ENCODE measurements at regions not wholly inside any gene's neighbourhood (a gene's known extent, or its start where the extent isn't known, plus 50 kb on each side); places are given as distances from the start of the nearest gene placed in this dataset.
"Not testable (repeated sequence)": the region's sequence is repeated elsewhere in the genome, so short reads cannot be mapped to it uniquely, and the experiment has no call there.

GRCh38 chr7:76712926-76713325 is 85.8 kb upstream of the POMZP3 start:
- POLR2A ChIA-PET; H3K4me3 Mint-ChIP-seq (ENCODE audit: unreplicated experiment); intact Hi-C loops (cut with micrococcal nuclease); CTCF ChIA-PET; H3K9me3 Mint-ChIP-seq (ENCODE audit: unreplicated experiment); DNase-seq (ENCODE audit: unreplicated experiment); H3K36me3 Mint-ChIP-seq (ENCODE audit: insufficient read depth, unreplicated experiment); H3K4me1 Mint-ChIP-seq (ENCODE audit: insufficient read depth, unreplicated experiment); H3K27me3 Mint-ChIP-seq (ENCODE audit: insufficient read depth, unreplicated experiment); H3K27ac Mint-ChIP-seq (ENCODE audit: low read depth, unreplicated experiment); BruUV-seq (replicated peaks): not testable (repeated sequence)

GRCh38 chr7:76711648-76712047 is 84.6 kb upstream of the POMZP3 start:
- H3K4me3 Mint-ChIP-seq (ENCODE audit: unreplicated experiment); POLR2A ChIA-PET; H3K36me3 Mint-ChIP-seq (ENCODE audit: insufficient read depth, unreplicated experiment); H3K4me1 Mint-ChIP-seq (ENCODE audit: insufficient read depth, unreplicated experiment); DNase-seq (ENCODE audit: unreplicated experiment); H3K27ac Mint-ChIP-seq (ENCODE audit: low read depth, unreplicated experiment); H3K9me3 Mint-ChIP-seq (ENCODE audit: unreplicated experiment); BruUV-seq (replicated peaks); CTCF ChIA-PET; intact Hi-C loops (cut with micrococcal nuclease): not testable (repeated sequence)
- peaks cover 11% of the 10 kb centered on the region for H3K27me3 Mint-ChIP-seq (ENCODE audit: insufficient read depth, unreplicated experiment)

GRCh38 chr7:76709703-76710102 is 82.6 kb upstream of the POMZP3 start:
- H3K27ac Mint-ChIP-seq (ENCODE audit: low read depth, unreplicated experiment); BruUV-seq (replicated peaks); intact Hi-C loops (cut with micrococcal nuclease): not testable (repeated sequence)

GRCh38 chr7:76708446-76708845 is 81.4 kb upstream of the POMZP3 start:
- H3K4me3 Mint-ChIP-seq (ENCODE audit: unreplicated experiment); CTCF ChIA-PET; H3K36me3 Mint-ChIP-seq (ENCODE audit: insufficient read depth, unreplicated experiment); DNase-seq (ENCODE audit: unreplicated experiment); POLR2A ChIA-PET; H3K27ac Mint-ChIP-seq (ENCODE audit: low read depth, unreplicated experiment); intact Hi-C loops (cut with micrococcal nuclease); H3K9me3 Mint-ChIP-seq (ENCODE audit: unreplicated experiment); BruUV-seq (replicated peaks); H3K4me1 Mint-ChIP-seq (ENCODE audit: insufficient read depth, unreplicated experiment): not testable (repeated sequence)
- H3K27me3 Mint-ChIP-seq (ENCODE audit: insufficient read depth, unreplicated experiment), result peaks cover 11% of the 10 kb centered on the region

More at GRCh38 chr7:76709703-76710102, 82.6 kb upstream of the POMZP3 start:
- H3K9me3 Mint-ChIP-seq (ENCODE audit: unreplicated experiment); H3K4me1 Mint-ChIP-seq (ENCODE audit: insufficient read depth, unreplicated experiment); H3K4me3 Mint-ChIP-seq (ENCODE audit: unreplicated experiment); POLR2A ChIA-PET; CTCF ChIA-PET; H3K36me3 Mint-ChIP-seq (ENCODE audit: insufficient read depth, unreplicated experiment): not testable (repeated sequence)
- DNase-seq (ENCODE audit: unreplicated experiment), result peak; percentile 3
- peaks cover 11% of the 10 kb centered on the region for H3K27me3 Mint-ChIP-seq (ENCODE audit: insufficient read depth, unreplicated experiment)

- CTCF ChIA-PET; DNase-seq (ENCODE audit: unreplicated experiment); H3K9me3 Mint-ChIP-seq (ENCODE audit: unreplicated experiment); H3K4me3 Mint-ChIP-seq (ENCODE audit: unreplicated experiment); H3K27ac Mint-ChIP-seq (ENCODE audit: low read depth, unreplicated experiment); intact Hi-C loops (cut with micrococcal nuclease); BruUV-seq (replicated peaks); POLR2A ChIA-PET; H3K4me1 Mint-ChIP-seq (ENCODE audit: insufficient read depth, unreplicated experiment); H3K36me3 Mint-ChIP-seq (ENCODE audit: insufficient read depth, unreplicated experiment): not testable (repeated sequence)
- H3K27me3 Mint-ChIP-seq (ENCODE audit: insufficient read depth, unreplicated experiment), result peaks cover 23% of the 10 kb centered on the region
These were observed 76.7 kb upstream of the POMZP3 start for GRCh38 chr7:76703815-76704214.

GRCh38 chr7:76686277-76686676 is 59.2 kb upstream of the POMZP3 start:
- H3K4me1 Mint-ChIP-seq (ENCODE audit: insufficient read depth, unreplicated experiment); H3K36me3 Mint-ChIP-seq (ENCODE audit: insufficient read depth, unreplicated experiment); DNase-seq (ENCODE audit: unreplicated experiment); POLR2A ChIA-PET; H3K9me3 Mint-ChIP-seq (ENCODE audit: unreplicated experiment); CTCF ChIA-PET; BruUV-seq (replicated peaks); intact Hi-C loops (cut with micrococcal nuclease); H3K4me3 Mint-ChIP-seq (ENCODE audit: unreplicated experiment); H3K27ac Mint-ChIP-seq (ENCODE audit: low read depth, unreplicated experiment): not testable (repeated sequence)
- peaks cover 73% of the 10 kb centered on the region for H3K27me3 Mint-ChIP-seq (ENCODE audit: insufficient read depth, unreplicated experiment)

GRCh38 chr7:76684737-76685136 is 57.7 kb upstream of the POMZP3 start:
- BruUV-seq (replicated peaks); H3K4me3 Mint-ChIP-seq (ENCODE audit: unreplicated experiment); H3K9me3 Mint-ChIP-seq (ENCODE audit: unreplicated experiment); DNase-seq (ENCODE audit: unreplicated experiment); H3K36me3 Mint-ChIP-seq (ENCODE audit: insufficient read depth, unreplicated experiment); CTCF ChIA-PET; H3K4me1 Mint-ChIP-seq (ENCODE audit: insufficient read depth, unreplicated experiment); POLR2A ChIA-PET; intact Hi-C loops (cut with micrococcal nuclease); H3K27ac Mint-ChIP-seq (ENCODE audit: low read depth, unreplicated experiment): not testable (repeated sequence)
- peaks cover 81% of the 10 kb centered on the region for H3K27me3 Mint-ChIP-seq (ENCODE audit: insufficient read depth, unreplicated experiment)

- H3K9me3 Mint-ChIP-seq (ENCODE audit: unreplicated experiment); CTCF ChIA-PET; DNase-seq (ENCODE audit: unreplicated experiment); H3K36me3 Mint-ChIP-seq (ENCODE audit: insufficient read depth, unreplicated experiment); H3K27ac Mint-ChIP-seq (ENCODE audit: low read depth, unreplicated experiment); intact Hi-C loops (cut with micrococcal nuclease); H3K4me3 Mint-ChIP-seq (ENCODE audit: unreplicated experiment); BruUV-seq (replicated peaks); POLR2A ChIA-PET; H3K4me1 Mint-ChIP-seq (ENCODE audit: insufficient read depth, unreplicated experiment): not testable (repeated sequence)
- peaks cover 81% of the 10 kb centered on the region for H3K27me3 Mint-ChIP-seq (ENCODE audit: insufficient read depth, unreplicated experiment)
These were observed 56.6 kb upstream of the POMZP3 start for GRCh38 chr7:76683631-76684030.

- H3K4me3 Mint-ChIP-seq (ENCODE audit: unreplicated experiment); H3K9me3 Mint-ChIP-seq (ENCODE audit: unreplicated experiment); POLR2A ChIA-PET; intact Hi-C loops (cut with micrococcal nuclease); DNase-seq (ENCODE audit: unreplicated experiment); H3K27ac Mint-ChIP-seq (ENCODE audit: low read depth, unreplicated experiment); BruUV-seq (replicated peaks); H3K36me3 Mint-ChIP-seq (ENCODE audit: insufficient read depth, unreplicated experiment); H3K4me1 Mint-ChIP-seq (ENCODE audit: insufficient read depth, unreplicated experiment); CTCF ChIA-PET: not testable (repeated sequence)
- peaks cover 86% of the 10 kb centered on the region for H3K27me3 Mint-ChIP-seq (ENCODE audit: insufficient read depth, unreplicated experiment)
These were observed 54.7 kb upstream of the POMZP3 start for GRCh38 chr7:76681810-76682209.

- CTCF ChIA-PET; POLR2A ChIA-PET; H3K9me3 Mint-ChIP-seq (ENCODE audit: unreplicated experiment): not testable (repeated sequence)
These were observed 52.1 kb upstream of the POMZP3 start for GRCh38 chr7:76679174-76679573.

More at GRCh38 chr7:76679174-76679573, 52.1 kb upstream of the POMZP3 start:
- H3K27ac Mint-ChIP-seq (ENCODE audit: low read depth, unreplicated experiment); H3K4me3 Mint-ChIP-seq (ENCODE audit: unreplicated experiment); DNase-seq (ENCODE audit: unreplicated experiment); BruUV-seq (replicated peaks); H3K4me1 Mint-ChIP-seq (ENCODE audit: insufficient read depth, unreplicated experiment); intact Hi-C loops (cut with micrococcal nuclease); H3K36me3 Mint-ChIP-seq (ENCODE audit: insufficient read depth, unreplicated experiment): not testable (repeated sequence)
- H3K27me3 Mint-ChIP-seq (ENCODE audit: insufficient read depth, unreplicated experiment), result peaks cover 63% of the 10 kb centered on the region

Measured in MCF 10A (cell line).